GM23248 (cell line): ENCODE measurements at regions not wholly inside any gene's neighbourhood (a gene's known extent, or its start where the extent isn't known, plus 50 kb on each side); places are given as distances from the start of the nearest gene placed in this dataset.

Experiments used
- EZH2 ChIP-seq: fragments of 200-600 bp; sonication (generic); IDR thresholded peaks from 2 replicates; pipeline ENCODE4 v1.6.1; 2018; ENCODE audit warnings: antibody characterized with exemption, mild to moderate bottlenecking; ENCODE audit not compliant: insufficient read depth, poor library complexity, severe bottlenecking
- EZH2phosphoT487 ChIP-seq: fragments of 200-600 bp; sonication (generic); IDR thresholded peaks from 2 replicates; pipeline ENCODE4 v1.6.1; 2018; ENCODE audit warnings: antibody characterized with exemption, moderate library complexity, mild to moderate bottlenecking, low read depth; ENCODE audit not compliant: insufficient read depth

- TF ChIP-seq EZH2 = no peak
- TF ChIP-seq EZH2phosphoT487 = no peak
Observed at GRCh38 chr10:27439101-27439500, 65.0 kb upstream of the RAB18 start.
